ENCODE measurements at regions not wholly inside any gene's neighbourhood (a gene's known extent, or its start where the extent isn't known, plus 50 kb on each side); places are given as distances from the start of the nearest gene placed in this dataset.

GRCh38 chr2:188204824-188205223, 86.8 kb upstream of the GULP1 start:
- Histone ChIP-seq H3K9me3 (ENCODE audit: control insufficient read depth, insufficient read depth, low read length) (no peaks in the 10 kb centered on the region), H3K36me3 (ENCODE audit: control insufficient read depth, insufficient read depth, low read length) (no peaks in the 10 kb centered on the region), H3K4me3 (ENCODE audit: insufficient read depth, low read depth, low read length) (no peak overlapping the region), H4K91ac (ENCODE audit: insufficient read depth, low read depth, low read length) (no peak overlapping the region), H3K56ac (ENCODE audit: extremely low read depth, insufficient read depth, low read length) (no peak overlapping the region), H3K23ac (ENCODE audit: low read depth, low read length) (no peak overlapping the region), H3K4me1 (ENCODE audit: control insufficient read depth, insufficient read depth, low read length) (peaks cover 1% of the 10 kb centered on the region; the same call in 1 of the 2 replicates), H4K5ac (ENCODE audit: low read depth, low read length) (no peak overlapping the region), H3K79me1 (ENCODE audit: low read depth in 1 of 2, low read length in 2 of 2) (no peaks in the 10 kb centered on the region), H4K8ac (ENCODE audit: low read depth in 2 of 2, low read length in 2 of 2) (no peak overlapping the region), H2BK120ac (ENCODE audit: low read depth, low read length) (no peak overlapping the region), H4K20me1 (ENCODE audit: insufficient read depth, low read length) (no peaks in the 10 kb centered on the region), H2BK5ac (ENCODE audit: low read depth, low read length, poor library complexity, severe bottlenecking) (no peak overlapping the region), H3K4ac (ENCODE audit: low read depth, low read length) (no peak overlapping the region), H2BK20ac (ENCODE audit: low read depth, low read length) (no peak overlapping the region), H3K27ac (ENCODE audit: insufficient read depth, low read length) (no peak overlapping the region), H3K9me1 (ENCODE audit: insufficient read depth, low read length) (no peaks in the 10 kb centered on the region), H3K4me2 (ENCODE audit: low read depth, low read length) (no peak overlapping the region), H2BK15ac (ENCODE audit: low read depth, low read length) (no peak overlapping the region), H3K14ac (replicated peaks; ENCODE audit: low read depth, low read length) (no peak overlapping the region), H2AFZ (replicated peaks; ENCODE audit: low read length, poor library complexity) (no peak overlapping the region), H2AK5ac (ENCODE audit: low read depth, low read length) (no peak overlapping the region), H3K9ac (ENCODE audit: low read depth, low read length) (no peak overlapping the region), H3K18ac (ENCODE audit: low read depth, low read length) (no peak overlapping the region), H2AK9ac (replicated peaks; ENCODE audit: low read depth, low read length, poor library complexity) (no peak overlapping the region), H3K27me3 (ENCODE audit: control insufficient read depth, insufficient read depth, low read length) (no peaks in the 10 kb centered on the region)
- DNase-seq (no peak), ATAC-seq (ENCODE audit: low read depth) (no peak)
- WGBS, 2 experiments (ENCODE audit: extremely low coverage in 2 of 2, insufficient read length in 1 of 2), result no CpG with 5 or more reads among the region's 1 CpG
- no peak for TF ChIP-seq ELK1 (IDR thresholded peaks at IDR 0.05; ENCODE audit: borderline replicate concordance, low read depth, low read length)
- TF ChIP-seq CHD1 (IDR thresholded peaks at IDR 0.05; ENCODE audit: low read depth, low read length), result no peak
- TF ChIP-seq BHLHE40 (IDR thresholded peaks at IDR 0.05; ENCODE audit: low read depth, low read length), result no peak
- TF ChIP-seq SMC3 (IDR thresholded peaks at IDR 0.05; ENCODE audit: low read depth, low read length), result no peak
- TF ChIP-seq MXI1 (IDR thresholded peaks at IDR 0.05; ENCODE audit: borderline replicate concordance, low read depth, low read length), result no peak
- TF ChIP-seq FOS (IDR thresholded peaks at IDR 0.05; ENCODE audit: low read depth, low read length), result no peak
- TF ChIP-seq NFE2L2 (IDR thresholded peaks at IDR 0.05; ENCODE audit: low read depth, low read length), result no peak
- TF ChIP-seq USF2 (IDR thresholded peaks at IDR 0.05; ENCODE audit: low read depth, low read length), result no peak
- no peak for TF ChIP-seq RFX5 (IDR thresholded peaks at IDR 0.05; ENCODE audit: low read depth, low read length)
- no peak for TF ChIP-seq MAZ (IDR thresholded peaks at IDR 0.05; ENCODE audit: borderline replicate concordance, low read depth, low read length)
- TF ChIP-seq RAD21 (IDR thresholded peaks at IDR 0.05; ENCODE audit: low read length), result no peak
- ChIA-PET POLR2A (ENCODE audit: unreplicated experiment) (no interaction called here), CTCF (no interaction called here)
- in situ Hi-C loops (cut with MboI; ENCODE audit: low sequenced_read_pairs) (no loop called here), intact Hi-C loops (cut with micrococcal nuclease) (no loop called here), dilution Hi-C loops (cut with HindIII; ENCODE audit: low sequenced_read_pairs, unreplicated experiment) (no loop called here)
- no TSS peak for BruUV-seq (replicated peaks)
